Glutamatergic neuron (in vitro differentiated cells): ENCODE measurements at regions not wholly inside any gene's neighbourhood (a gene's known extent, or its start where the extent isn't known, plus 50 kb on each side); places are given as distances from the start of the nearest gene placed in this dataset.
"Not testable (repeated sequence)": the region's sequence is repeated elsewhere in the genome, so short reads cannot be mapped to it uniquely, and the experiment has no call there.

Experiments used
- DNase-seq: peaks from one replicate; pipeline ENCODE4 v3.0.0; 2022
- H3K27ac Mint-ChIP-seq: one replicate; pipeline ENCODE4 v1.8.0; 2020; ENCODE audit warnings: mild to moderate bottlenecking, mixed read lengths, inconsistent platforms; ENCODE audit not compliant: unreplicated experiment
- H3K27me3 Mint-ChIP-seq: one replicate; pipeline ENCODE4 v1.8.0; 2020; ENCODE audit warnings: mild to moderate bottlenecking, moderate library complexity, mixed read lengths, inconsistent platforms; ENCODE audit not compliant: unreplicated experiment
- H3K36me3 Mint-ChIP-seq: one replicate; pipeline ENCODE4 v1.8.0; 2020; ENCODE audit warnings: mild to moderate bottlenecking, mixed read lengths, inconsistent platforms; ENCODE audit not compliant: unreplicated experiment
- H3K4me1 Mint-ChIP-seq: one replicate; pipeline ENCODE4 v1.8.0; 2020; ENCODE audit warnings: mild to moderate bottlenecking, low read depth, mixed read lengths, inconsistent platforms; ENCODE audit not compliant: unreplicated experiment
- H3K4me3 Mint-ChIP-seq: one replicate; pipeline ENCODE4 v1.8.0; 2020; ENCODE audit warnings: mild to moderate bottlenecking, mixed read lengths, inconsistent platforms; ENCODE audit not compliant: unreplicated experiment
- H3K9me3 Mint-ChIP-seq: one replicate; pipeline ENCODE4 v1.8.0; 2020; ENCODE audit warnings: mild to moderate bottlenecking, moderate library complexity, mixed read lengths, inconsistent platforms; ENCODE audit not compliant: unreplicated experiment
- CTCF ChIP-seq: fragments of 200-600 bp; sonication (generic); IDR thresholded peaks from one replicate; pipeline ENCODE4 v1.5.0; 2021; ENCODE audit not compliant: partially characterized antibody, unreplicated experiment

GRCh38 chr12:131536766-131537165 is 174.1 kb upstream of the SFSWAP start:
- TF ChIP-seq CTCF = no peak
- H3K4me3 Mint-ChIP-seq = no peak overlapping the region

GRCh38 chr12:131537267-131537958 is 173.5 kb upstream of the SFSWAP start:
- no peak overlapping the region for H3K27ac Mint-ChIP-seq
- H3K4me1 Mint-ChIP-seq = peaks cover 5% of the 10 kb centered on the region
- no peak for DNase-seq
- peaks cover 3% of the 10 kb centered on the region for H3K9me3 Mint-ChIP-seq
- H3K36me3 Mint-ChIP-seq = no peaks in the 10 kb centered on the region
- H3K4me3 Mint-ChIP-seq = no peak overlapping the region
- TF ChIP-seq CTCF = no peak
- no peaks in the 10 kb centered on the region for H3K27me3 Mint-ChIP-seq

More at GRCh38 chr12:131536766-131537165, 174.1 kb upstream of the SFSWAP start:
- DNase-seq = no peak
- Mint-ChIP-seq H3K9me3 (peaks cover 3% of the 10 kb centered on the region), H3K27me3 (no peaks in the 10 kb centered on the region), H3K27ac (no peak overlapping the region), H3K4me1 (peaks cover 5% of the 10 kb centered on the region), H3K36me3 (no peaks in the 10 kb centered on the region)

GRCh38 chr12:131539381-131539780 is 171.5 kb upstream of the SFSWAP start:
- no peak for DNase-seq
- Mint-ChIP-seq H3K27ac (no peak overlapping the region), H3K36me3 (peaks cover 5% of the 10 kb centered on the region), H3K27me3 (no peaks in the 10 kb centered on the region), H3K9me3 (peaks cover 3% of the 10 kb centered on the region), H3K4me3 (no peak overlapping the region), H3K4me1 (peaks cover 5% of the 10 kb centered on the region)
- no peak for TF ChIP-seq CTCF

- peaks cover 7% of the 10 kb centered on the region for H3K36me3 Mint-ChIP-seq
- TF ChIP-seq CTCF = no peak
- no peak overlapping the region for H3K4me3 Mint-ChIP-seq
- H3K27me3 Mint-ChIP-seq = no peaks in the 10 kb centered on the region
- no peak overlapping the region for H3K27ac Mint-ChIP-seq
- no peak for DNase-seq
- H3K9me3 Mint-ChIP-seq = peaks cover 3% of the 10 kb centered on the region
- H3K4me1 Mint-ChIP-seq = peaks cover 5% of the 10 kb centered on the region
Measured at GRCh38 chr12:131540138-131540623, 170.7 kb upstream of the SFSWAP start.

- H3K4me1 Mint-ChIP-seq, H3K27ac Mint-ChIP-seq, H3K4me3 Mint-ChIP-seq, DNase-seq, H3K27me3 Mint-ChIP-seq, H3K9me3 Mint-ChIP-seq: not testable (repeated sequence)
- peaks cover 16% of the 10 kb centered on the region for H3K36me3 Mint-ChIP-seq
Measured at GRCh38 chr12:131541512-131541911, 169.4 kb upstream of the SFSWAP start.
